NCI-H2196 (cell line): ENCODE measurements at regions not wholly inside any gene's neighbourhood (a gene's known extent, or its start where the extent isn't known, plus 50 kb on each side); places are given as distances from the start of the nearest gene placed in this dataset.

Experiments
- DNase-seq: peaks from one replicate; lab custom pipeline; 2025; ENCODE audit not compliant: unreplicated experiment; lab: John Stamatoyannopoulos, UW

DNA sequence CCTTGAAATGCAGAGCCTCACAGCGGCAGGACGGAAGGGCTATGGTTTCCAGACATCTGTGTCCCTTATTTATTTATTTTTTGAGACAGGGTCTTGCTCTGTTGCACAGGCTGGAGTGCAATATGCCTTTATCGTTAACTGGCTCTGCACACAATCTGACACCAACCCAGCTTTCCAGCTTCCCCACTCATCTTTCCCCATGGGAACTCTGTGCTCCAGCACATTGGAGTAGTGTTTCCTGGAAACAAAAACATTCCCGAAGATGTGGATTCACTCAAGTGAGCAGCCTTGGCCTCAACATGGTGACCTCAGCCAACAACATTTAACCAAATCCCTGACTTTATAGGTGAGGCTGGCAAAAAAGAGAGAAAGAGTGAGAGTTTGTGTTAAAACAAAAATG lies 307.1 kb downstream of the TMEM114 start:
- no peak for DNase-seq

DNA sequence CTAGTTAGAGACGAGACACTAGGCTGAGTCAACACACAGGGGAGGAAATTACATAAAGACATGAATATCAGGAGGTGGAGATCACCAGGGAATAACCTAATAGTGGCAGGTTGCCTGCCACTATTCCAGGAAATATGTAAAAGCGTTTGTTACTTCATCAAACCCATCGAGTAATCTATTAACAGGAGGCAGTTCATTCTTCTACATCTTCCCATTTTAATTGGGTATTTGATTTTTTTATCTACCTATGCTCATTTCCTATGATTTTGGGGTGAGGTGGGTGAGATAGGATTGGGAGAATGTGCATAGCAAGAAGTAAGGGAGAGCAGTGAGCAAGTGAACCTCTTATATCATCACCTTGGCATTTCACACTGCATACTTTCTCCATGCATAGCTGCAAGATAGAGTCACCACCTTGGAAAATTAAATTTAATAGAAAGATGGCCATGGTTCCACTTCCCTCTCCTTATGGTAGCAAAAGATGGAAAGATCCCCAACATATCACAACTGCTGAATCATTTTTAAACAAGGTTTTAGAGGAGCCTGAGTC lies 312.2 kb downstream of the TMEM114 start:
- no peak for DNase-seq

DNA sequence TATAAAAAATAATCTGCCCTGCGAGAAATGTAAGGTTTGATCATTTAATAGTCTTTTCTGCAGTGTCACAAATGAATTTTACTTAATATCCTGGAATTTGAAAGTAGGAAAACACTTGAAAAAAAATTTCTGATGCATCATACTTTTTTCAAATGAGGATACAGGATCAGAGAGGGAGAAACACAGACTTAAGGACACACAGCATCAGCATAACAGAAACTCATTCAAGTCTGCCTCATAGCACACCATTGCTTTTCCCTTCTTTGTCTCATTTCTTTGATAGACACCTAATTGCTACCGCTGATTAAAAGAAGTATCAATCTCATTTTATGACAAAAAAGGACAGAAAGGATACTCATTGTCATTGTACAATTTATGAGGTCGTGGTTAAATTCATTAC lies 319.0 kb downstream of the TMEM114 start:
- DNase-seq: no peak

DNA sequence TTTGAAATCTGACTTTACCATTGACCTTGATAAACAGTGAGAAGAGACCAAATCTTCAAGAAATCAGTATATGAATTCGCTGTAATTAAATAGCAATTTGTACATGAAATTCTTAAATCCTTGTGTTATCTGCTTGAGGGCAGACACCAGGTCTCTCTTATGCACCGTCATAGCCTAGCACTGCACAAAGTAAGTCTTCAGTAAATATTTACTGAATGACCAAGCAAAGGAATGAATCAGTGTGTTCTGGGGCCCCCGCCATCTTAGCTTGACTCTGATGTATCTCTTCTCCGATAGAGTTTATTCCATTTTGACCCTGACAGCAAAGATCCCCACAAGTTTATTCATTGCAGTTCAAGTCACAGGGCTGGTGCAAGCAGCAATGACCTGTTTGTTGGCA lies 328.0 kb downstream of the TMEM114 start:
- DNase-seq: no peak

DNA sequence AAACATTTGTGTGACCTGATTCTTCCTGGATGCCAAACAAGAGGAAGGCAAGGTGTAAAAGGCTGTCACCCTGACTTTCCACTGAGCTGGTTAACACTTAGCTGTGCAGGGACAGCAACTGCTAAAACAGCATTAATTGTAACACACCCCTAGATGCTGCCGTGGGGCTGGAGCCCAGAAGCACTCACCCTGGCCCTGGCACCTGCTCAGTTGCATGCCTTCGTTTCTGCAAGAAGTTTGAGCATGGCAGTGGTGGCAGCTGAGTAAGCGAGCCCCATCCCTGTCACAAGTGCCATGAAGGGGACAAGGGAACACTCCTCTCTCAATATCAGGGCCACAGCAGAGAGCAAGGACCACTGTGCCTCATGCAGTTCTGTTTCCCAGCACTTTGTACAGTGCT lies 330.2 kb downstream of the TMEM114 start:
- no peak for DNase-seq

DNA sequence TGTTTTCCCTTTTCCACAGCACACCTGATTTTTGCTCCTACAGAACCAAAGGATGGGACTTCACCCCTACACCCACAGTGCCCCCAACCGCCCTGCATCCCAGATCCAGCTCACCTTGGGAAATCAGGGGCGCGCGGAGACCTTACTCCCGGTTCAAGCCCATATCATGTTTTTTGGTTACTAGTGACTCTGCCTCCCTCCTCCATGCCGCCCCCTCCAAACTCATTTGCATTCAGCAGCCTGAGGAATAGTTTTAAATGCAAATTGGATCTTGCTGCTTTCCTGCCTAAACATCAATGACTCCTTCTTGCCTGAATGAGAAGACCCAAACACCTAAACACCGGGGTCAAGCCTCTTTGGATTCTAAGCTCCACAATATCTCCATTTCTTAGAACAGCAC lies 331.8 kb downstream of the TMEM114 start:
- no peak for DNase-seq

DNA sequence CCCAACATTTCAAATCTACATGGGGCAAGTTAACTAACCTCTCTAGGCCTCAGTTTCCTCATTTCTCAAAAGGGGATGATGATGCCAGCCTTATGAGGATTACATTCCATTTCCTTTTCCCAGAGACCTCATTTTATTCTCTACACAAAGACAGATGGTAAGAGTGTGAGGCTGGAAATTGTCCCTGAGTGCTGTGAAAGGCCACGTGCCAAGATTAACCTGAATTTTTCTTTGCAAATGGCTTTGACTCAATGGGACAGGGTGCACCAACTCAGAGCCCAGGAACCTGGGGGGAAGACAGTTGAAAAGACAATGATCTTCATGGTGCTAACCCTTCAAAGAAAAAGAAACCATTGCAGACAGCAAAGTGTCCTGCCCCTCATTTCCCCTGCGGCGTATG lies 332.8 kb downstream of the TMEM114 start:
- DNase-seq: no peak

DNA sequence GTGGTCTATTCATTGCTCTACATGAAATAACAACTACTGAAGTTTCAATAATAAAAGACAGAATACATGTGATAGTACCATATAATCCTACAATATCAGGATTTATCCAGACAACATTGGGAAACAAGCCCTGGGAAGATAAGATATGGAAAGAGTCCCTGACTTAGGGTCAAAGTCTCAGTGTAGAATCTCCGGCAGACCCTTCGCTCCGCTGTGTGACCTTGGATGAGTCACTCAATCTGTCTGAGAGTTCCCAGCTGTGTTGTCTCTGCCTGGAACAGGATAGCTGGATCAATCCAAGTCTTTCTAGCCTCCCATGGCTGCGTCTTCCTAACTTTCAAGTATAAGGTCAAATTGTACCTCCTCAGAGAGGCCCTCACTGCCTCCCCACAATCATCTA lies 335.9 kb downstream of the TMEM114 start:
- DNase-seq: no peak

DNA sequence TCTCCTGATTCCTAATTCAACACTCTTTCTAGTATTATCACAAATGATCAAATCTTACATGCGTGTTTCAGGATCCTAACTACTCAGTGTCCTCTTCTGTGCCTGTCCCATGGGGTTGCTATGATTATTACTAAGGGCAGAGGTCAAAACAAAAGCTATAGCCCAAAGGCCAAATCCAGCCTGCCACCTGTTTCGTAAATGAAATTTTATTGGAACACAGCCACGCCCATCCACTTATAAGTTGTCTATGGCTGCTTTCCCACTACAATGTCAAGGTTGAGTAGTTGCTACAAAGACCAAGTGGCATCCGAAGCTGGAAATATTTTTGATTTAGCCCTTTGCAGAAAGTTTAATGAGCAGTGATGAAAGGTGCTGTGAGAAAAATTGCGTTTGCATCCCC lies 336.6 kb downstream of the TMEM114 start:
- DNase-seq: no peak

DNA sequence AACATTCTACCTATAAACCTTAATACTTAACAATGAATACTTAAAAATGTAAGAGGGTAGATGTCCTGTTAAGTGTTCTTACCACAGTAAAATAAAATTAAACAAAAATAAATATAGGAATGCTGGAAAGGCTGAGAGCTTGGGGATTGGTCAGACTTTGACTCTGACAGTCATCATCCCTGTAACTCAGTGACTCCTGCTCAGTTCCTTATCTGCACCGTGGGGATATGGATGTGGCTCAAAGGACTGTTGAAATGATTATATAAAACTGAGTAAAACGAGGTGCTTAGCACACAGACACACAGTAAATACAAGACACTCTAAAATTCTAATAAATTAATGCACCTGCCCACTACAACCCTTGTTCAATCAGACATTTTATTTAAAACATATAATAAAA lies 338.6 kb downstream of the TMEM114 start:
- DNase-seq: no peak

DNA sequence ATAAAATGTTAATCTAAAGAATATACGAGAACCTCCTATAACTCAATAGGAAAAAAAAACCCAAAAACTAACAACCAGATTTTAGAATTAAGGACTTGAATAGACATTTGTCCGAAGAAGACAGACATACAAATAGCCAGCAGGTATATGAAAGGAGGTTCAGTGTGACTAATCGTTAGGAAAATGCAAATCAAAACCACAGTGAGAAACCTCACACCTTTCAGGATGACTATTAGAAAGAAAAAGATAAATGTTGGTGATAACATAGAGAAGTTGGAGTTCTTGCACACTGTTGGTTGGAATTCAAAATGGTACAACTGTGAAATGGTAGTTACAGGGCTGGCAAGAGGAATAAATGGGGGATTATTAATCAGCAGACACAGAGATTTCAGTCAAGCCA lies 339.0 kb downstream of the TMEM114 start:
- DNase-seq: no peak

DNA sequence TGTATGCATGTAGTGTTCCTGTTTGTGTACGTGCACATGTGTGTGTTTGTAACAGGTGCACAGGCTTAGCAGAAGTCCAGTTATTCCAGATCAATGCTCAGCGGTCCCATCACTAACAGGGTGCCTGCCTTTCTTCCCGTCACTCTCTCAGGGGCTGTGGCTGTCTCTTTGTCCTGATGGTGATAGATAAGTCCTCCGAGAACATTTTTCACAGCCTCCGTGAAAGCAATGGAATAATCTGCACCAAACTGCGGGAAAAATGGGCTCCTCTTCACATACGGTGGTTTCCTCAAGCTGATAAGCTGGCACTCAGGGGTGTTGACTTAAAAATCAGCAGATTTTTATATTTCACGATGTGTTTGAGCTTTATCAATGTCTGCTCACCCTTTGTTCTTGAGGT lies 342.3 kb downstream of the TMEM114 start:
- DNase-seq: no peak

DNA sequence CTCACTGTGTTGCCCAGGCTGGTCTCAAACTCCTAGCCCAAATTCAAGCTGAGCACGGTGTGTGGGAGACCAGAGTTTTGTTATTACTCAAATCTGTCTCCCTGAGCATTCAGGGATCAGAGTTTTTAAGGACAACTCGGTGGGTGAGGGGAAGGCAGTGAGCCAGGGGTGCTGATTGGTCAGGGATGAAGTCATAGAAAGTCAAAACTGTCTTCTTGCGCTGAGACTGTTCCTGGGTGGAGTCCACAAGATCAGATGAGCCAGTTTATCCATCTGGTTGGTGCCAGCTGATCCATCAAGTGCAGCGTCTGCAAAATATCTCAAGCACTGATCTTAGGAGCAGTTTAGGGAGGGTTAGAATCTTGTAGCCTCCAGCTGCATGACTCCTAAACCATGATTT lies 346.3 kb downstream of the TMEM114 start:
- no peak for DNase-seq

DNA sequence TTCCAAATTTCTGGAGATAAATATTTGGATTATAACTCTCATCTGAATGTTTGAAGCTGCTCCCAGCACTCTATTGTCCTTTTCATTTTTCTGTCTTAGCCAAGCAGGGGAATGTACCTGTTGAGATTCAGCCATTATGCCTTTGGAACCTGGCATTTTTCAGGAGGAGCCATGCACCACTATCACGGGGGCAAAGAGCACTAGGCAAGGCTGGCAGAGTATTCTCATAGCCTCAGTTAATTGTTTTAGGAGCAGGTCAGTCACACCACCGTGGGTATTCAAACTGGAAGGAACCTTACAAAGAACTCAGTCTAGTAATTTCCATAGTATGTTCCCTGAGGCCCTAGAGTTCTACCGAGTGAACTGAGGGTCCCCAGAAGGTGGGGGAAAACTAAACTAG lies 348.9 kb downstream of the TMEM114 start:
- no peak for DNase-seq

DNA sequence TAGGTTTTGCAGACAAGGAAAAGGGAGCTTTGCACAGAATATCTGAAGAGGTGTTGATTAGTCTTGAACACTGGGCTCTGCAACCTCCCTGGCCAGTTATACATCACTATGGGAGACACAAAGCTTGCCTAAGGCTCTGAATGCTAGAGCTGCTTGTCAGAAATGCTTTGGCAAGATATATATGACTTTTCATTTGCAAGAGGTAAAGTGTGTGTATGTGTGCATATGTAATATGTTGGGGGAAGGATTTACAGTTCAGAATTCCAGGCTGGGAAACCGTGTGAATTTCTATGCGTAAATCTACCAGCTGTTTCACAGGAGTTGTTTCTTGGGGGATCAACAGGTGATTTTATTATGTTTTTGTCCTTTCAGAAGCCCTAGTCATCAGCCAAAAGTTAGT lies 350.9 kb downstream of the TMEM114 start:
- no peak for DNase-seq

DNA sequence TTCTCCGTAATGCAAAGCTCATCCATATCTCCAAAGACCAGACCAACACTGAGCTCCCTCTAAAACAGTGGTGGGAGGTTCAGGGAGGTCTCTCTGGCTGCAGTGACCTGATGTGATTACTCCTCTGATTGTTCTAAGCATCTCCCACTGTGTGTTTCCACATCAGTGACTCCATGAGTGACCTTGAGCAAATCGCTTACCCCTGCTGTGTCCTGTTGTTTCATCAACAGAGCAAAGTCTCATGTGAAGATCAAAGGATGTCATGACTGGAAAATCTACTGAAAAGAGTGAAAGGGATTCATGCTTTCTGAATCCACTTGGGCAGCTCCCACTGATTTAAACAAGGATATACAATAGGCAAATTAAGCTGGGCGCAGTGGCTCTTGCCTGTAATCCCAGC lies 352.9 kb downstream of the TMEM114 start:
- DNase-seq: no peak

DNA sequence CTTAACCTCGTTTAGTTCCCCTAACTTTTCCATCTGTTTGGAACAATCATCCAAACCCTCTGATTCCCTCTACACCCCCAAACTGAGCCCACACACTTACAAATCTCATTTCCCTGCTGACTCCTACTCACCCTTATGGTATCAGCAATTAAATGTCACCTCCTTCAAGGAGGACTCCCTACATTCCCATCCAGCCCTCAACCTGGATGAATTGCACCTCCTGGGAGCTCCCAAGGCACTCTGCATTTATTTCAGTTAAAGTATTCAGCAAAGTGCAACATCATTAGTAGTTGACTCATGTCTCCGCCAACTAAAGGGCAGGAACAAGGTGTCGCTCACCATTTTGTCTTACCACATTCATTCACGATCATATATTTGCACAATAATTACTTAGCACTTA lies 353.5 kb downstream of the TMEM114 start:
- no peak for DNase-seq

DNA sequence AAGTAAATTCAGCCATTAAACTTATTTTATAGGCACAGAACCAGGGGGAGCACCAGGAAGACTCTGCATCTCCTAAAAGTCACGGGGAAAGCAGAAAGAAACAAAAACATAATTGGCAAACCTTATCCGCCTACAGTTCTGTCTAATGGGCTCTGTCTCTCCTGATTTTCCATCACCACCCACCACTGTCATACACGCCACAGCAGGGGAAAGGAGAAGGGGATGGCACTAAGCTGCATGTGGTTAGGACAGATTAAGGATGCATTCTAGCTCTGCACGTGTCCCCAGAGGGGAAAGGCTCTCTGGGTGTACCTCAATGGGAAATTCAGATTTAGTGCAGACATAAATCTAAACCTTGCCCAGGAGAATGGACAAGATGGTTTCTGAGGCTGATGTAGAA lies 359.8 kb downstream of the TMEM114 start:
- DNase-seq: no peak

DNA sequence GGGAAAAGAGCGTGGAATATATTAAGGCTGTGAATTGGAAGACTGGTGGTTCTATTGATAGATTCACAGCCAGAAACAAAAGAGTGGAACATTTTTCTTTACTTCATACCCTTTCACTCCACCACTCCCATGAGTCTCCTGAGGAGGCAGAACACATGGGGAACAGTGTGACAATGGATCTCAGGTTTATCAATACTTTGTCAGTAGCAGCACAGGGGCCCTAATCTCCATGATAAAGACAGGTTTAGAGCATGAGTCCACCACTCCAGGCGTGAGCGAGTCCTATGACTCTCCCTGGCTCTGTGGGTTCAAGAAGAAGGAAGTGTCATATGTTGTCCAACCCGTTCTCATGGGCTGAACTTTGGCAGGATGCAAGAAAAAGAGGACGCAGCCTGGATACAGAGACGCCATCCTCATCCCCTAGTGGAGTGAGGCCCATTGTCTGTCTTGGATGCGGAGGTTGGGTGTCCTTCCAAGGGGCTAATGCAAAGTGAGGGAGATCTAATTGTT lies 361.2 kb downstream of the TMEM114 start:
- DNase-seq: no peak

DNA sequence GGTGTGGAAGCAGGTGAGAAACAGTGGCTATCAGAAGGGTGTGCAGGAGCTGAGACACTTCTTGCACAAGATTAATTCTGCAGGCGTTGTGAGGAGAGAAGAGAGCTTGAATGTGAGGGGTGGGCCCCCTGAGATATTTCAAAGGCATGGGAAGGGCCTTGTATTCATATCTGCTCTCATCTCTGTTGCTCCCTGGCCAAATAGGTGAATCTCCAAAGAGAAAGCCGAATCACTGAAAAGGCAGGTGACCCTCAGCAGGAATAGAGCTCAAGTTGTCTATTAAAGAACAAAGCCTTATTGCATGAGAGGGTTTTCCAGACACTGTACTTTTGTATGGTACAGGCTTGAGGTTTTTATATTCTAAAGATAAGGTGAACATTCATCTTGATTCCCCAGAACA lies 373.1 kb downstream of the TMEM114 start:
- DNase-seq: no peak

DNA sequence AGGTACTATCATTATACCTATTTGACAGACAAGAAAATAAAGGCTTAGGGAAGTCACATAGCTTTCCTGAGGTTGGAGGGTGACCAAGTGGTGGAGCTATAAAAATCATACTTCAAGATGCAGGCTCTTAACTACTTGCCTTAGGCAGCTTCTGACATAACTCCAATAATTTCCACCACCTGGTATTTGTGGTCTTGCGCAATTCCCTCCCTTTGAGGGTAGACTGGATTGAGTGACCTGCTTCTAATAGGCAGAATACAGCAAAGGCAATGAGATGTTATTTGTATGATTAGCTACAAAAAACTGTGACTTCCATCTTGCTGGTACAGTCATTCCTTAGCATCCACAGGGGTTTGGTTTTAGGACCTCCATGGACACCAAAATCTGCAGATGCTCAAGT lies 385.5 kb downstream of the TMEM114 start:
- DNase-seq: no peak

DNA sequence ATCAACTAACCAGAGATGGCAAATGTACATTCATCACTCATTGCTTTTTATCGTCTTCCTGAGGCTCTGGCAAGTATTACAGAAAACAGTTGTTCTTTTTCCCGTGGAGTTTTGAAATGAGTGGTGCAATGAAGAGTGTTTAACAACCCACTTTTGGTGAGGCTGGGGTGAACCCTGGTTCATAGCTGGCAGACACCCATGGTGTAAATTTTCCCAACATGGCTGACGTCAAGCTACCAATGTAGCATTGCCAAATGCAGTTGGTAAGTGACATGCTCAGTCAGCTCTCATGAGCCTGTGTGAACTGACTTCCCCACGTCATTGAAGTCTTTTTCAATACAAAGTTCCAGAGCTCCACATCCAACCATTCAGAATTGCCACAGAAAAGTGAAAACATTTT lies 386.2 kb downstream of the TMEM114 start:
- DNase-seq: no peak

DNA sequence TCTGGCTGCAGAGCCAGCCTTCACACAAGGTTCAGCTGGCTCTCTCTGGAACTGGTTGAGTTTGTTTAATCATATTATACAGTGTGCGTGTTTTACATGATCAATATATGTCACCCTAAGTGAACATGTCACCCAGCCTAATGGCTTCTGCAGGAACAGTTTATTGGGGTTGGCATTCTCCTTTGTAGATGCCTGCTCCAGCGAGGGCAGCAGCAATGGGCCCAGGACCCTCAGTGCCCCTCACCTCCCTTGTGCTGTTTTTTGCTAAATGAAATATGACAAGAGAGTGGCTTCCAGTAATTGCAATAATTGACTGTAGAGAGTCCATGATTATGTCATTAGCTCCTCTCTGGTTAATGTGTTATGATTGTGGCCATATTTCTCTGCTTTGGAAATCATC lies 387.2 kb downstream of the TMEM114 start:
- no peak for DNase-seq

DNA sequence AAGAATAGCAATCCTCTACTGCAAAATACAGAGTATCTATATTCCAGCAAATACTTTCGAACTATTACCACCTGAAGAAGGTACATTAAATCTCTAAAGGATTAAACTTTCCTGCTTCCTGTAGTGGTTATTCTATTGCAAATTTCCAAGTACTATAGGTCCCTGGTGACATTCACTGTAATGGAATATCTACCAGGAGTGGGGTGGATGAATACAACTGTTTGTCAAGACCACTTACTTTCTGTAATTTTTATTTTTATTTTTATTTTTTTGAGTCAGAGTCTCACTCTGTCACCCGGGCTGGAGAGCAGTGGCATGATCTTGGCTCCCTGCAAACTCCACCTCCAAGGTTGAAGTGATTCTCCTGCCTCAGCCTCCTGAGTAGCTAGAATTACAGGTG lies 389.5 kb downstream of the TMEM114 start:
- DNase-seq: no peak
